ENCODE measurements at regions not wholly inside any gene's neighbourhood (a gene's known extent, or its start where the extent isn't known, plus 50 kb on each side); places are given as distances from the start of the nearest gene placed in this dataset.

DNA sequence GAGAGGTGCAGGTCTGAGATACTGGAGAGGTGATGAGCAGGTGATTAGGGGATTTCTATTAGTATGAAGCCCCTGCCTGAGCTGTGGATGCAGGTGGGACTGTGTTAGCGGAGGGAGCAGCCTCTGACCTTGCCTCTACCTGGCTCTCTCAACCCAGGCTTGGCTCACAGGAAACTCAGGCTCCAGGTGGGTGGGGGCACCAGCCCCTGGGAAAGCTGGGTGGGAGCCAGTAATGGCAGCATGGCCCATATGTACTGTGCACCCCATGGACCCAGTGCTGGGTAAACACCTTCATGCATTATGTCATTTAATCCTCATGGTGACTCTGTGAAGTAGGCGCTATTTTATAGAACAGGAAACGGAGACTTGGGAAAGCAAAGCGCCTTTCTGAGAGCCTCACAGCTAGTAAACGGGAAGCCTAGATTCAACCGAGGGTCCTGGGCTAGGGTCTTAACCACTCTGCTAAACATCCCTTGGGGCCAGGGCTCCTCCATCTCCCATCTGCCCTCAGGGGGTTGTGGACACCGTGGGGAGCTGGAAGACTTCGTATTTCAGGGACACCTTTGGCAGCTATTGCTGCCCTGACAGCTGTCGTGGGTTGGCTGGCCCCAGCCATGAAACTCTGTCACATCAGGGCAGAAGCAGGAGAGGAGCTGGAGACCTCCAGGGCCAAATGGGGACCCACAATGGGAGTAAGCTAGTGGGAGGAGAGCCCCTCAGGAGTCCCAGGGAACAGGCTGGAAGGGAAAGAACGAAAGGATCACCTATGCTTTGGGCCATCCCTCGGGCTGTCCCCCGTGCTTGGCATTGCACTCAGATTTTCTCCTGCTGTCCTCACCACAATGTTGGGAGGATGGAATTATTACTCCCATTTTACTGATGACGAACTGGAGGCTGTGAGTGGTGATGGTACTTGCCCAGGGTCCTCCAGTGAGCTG is 59.6 kb upstream of the CSF3R start:
- no peak for DNase-seq

- no peak for DNase-seq
Observed at GRCh38 chr1:36540056-36540455, 57.3 kb upstream of the CSF3R start.

GRCh38 chr1:36539526-36539925 is 56.8 kb upstream of the CSF3R start:
- DNase-seq: no peak

DNA sequence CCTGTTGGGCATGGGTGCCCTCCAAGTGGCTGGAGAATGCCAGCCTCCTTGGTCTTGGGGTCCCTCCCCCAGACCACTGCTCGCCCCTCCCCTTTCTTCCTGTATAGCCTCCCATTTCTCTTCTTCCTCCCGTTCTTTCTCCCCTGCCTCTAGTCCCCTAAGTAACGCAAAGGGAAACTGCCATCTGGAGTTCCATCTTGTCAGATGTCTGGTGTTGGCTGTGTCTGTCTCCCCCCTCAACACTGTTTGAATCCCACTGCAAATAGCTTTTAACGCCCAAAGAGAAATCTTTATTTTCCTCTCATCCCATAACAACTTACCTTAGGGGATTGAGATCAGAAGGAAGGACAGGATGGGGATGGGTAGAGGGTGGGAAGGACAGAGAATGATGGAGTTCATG is 55.3 kb upstream of the CSF3R start:
- no peak for DNase-seq

- no peak for DNase-seq
Observed at GRCh38 chr1:36537190-36537768, 54.6 kb upstream of the CSF3R start.

DNA sequence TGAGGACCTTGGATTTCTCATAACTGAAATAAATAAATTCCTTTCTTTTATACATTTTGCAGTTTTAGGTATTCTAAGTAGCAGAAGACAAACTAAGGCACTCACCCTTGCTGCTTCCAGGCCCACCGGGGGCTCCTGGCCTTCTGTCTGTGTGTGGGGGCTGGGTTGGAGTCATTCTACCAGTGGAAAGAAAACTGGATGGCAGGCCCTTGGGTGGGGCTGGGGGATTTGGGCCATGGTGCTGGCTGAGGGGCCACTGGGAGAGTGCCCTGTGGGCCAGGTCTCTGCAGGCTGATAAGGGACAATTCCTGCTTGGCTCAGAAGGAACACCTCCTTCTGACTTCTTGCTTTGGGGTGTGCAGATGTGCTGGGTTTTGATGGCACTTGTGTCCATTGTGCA is 54.0 kb upstream of the CSF3R start:
- no peak for DNase-seq

DNA sequence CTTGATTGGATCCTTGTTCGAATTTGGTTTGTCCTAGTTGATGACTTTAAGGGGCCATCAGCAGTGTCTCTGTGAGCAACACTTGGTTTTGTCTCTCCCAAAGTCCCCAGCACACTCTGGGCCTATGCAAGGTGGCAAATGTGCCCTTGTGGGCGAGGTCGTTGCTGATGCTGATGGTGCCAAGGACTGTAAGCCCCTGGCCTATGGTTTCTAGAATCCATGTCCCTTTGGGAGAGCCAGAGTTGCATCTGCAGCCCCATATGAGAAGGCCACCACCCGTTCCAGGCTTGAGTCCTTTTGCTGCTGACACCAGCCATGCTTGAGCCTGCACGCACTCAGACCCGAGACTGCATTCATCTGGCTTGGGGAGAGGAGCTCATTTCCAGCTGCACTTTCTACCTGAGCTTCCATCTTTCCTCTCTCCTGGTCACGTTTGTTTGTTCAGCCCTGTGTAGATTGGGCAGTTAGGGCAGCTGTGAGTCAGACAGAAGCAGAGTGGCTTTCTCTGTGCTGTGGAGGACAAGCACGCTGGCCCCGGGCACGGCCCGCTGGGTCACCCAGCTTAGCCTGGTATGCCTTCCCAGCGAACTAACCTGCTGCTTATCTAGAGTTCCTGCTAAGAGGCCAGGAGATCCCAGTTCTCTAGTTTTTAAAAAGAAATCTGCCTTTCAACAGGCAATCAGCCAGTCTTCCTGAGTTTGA is 52.1 kb upstream of the CSF3R start:
- no peak for DNase-seq

GRCh38 chr1:36533897-36534296 is 51.2 kb upstream of the CSF3R start:
- DNase-seq: no peak

- DNase-seq: no peak
Observed at GRCh38 chr1:36532810-36533401, 50.2 kb upstream of the CSF3R start.
